SK-N-MC (cell line): ENCODE measurements at regions not wholly inside any gene's neighbourhood (a gene's known extent, or its start where the extent isn't known, plus 50 kb on each side); places are given as distances from the start of the nearest gene placed in this dataset.

Source experiments
- DNase-seq: peaks from one replicate; pipeline ENCODE4 v3.0.0-alpha.2; 2011; ENCODE audit warnings: low read depth, low spot score
- H3K27ac ChIP-seq: fragments of 200-600 bp; sonication (generic); 2 replicates; pipeline ENCODE4 v1.5.1; 2016; ENCODE audit warnings: mixed run types
- H3K36me3 ChIP-seq: fragments of 200-600 bp; sonication (generic); 2 replicates; pipeline ENCODE4 v1.6.1; 2017; ENCODE audit warnings: antibody characterized with exemption, low read length, mixed read lengths; ENCODE audit not compliant: insufficient read depth
- H3K4me3 ChIP-seq: fragments of 200-600 bp; sonication (generic); 2 replicates; pipeline ENCODE4 v1.5.1; 2016
- H3K9ac ChIP-seq: fragments of 200-600 bp; sonication (generic); 2 replicates; pipeline ENCODE4 v1.8.0; 2017; ENCODE audit warnings: mixed run types, mixed read lengths; ENCODE audit not compliant: insufficient read length
- H3K9me3 ChIP-seq: fragments of 200-600 bp; sonication (generic); 2 replicates; pipeline ENCODE4 v1.6.1; 2017; ENCODE audit warnings: low read depth, mild to moderate bottlenecking, antibody characterized with exemption, low read length, moderate library complexity, mixed read lengths
- EZH2 ChIP-seq: fragments of 200-600 bp; sonication (generic); IDR thresholded peaks from one replicate; pipeline ENCODE4 v1.6.1; 2017; ENCODE audit warnings: antibody characterized with exemption
- FOXP2 ChIP-seq: optimal IDR thresholded peaks from 2 replicates; pipeline ENCODE3; 2011; ENCODE audit warnings: mild to moderate bottlenecking, moderate library complexity; ENCODE audit not compliant: insufficient read depth; ENCODE audit errors: extremely low read length, control extremely low read depth
- POLR2AphosphoS5 ChIP-seq: IDR thresholded peaks from 2 replicates; pipeline ENCODE4 v1.6.1; 2012; ENCODE audit warnings: mild to moderate bottlenecking, low read depth, low read length, borderline replicate concordance

GRCh38 chr12:73161970-73162369 lies 889.8 kb downstream of the TRHDE start:
- Histone ChIP-seq H3K9ac (no peak overlapping the region), H3K9me3 (no peaks in the 10 kb centered on the region), H3K36me3 (no peaks in the 10 kb centered on the region), H3K4me3 (no peak overlapping the region), H3K27ac (no peak overlapping the region)
- TF ChIP-seq EZH2 = no peak
- no peak for TF ChIP-seq FOXP2
- no peak for TF ChIP-seq POLR2AphosphoS5
- no peak for DNase-seq

- H3K9me3 ChIP-seq = no peaks in the 10 kb centered on the region
- TF ChIP-seq FOXP2 = no peak
- TF ChIP-seq POLR2AphosphoS5 = no peak
- no peak for TF ChIP-seq EZH2
- H3K36me3 ChIP-seq = no peaks in the 10 kb centered on the region
- no peak overlapping the region for H3K4me3 ChIP-seq
- H3K9ac ChIP-seq = no peak overlapping the region
- no peak for DNase-seq
- H3K27ac ChIP-seq = no peak overlapping the region
Observed at GRCh38 chr12:73180734-73181133, 908.6 kb downstream of the TRHDE start.

- no peak overlapping the region for H3K9ac ChIP-seq
- H3K9me3 ChIP-seq = no peaks in the 10 kb centered on the region
- no peak for DNase-seq
- no peaks in the 10 kb centered on the region for H3K36me3 ChIP-seq
- H3K4me3 ChIP-seq = no peak overlapping the region
- H3K27ac ChIP-seq = no peak overlapping the region
- TF ChIP-seq EZH2 (no peak), FOXP2 (no peak), POLR2AphosphoS5 (no peak)
Observed at GRCh38 chr12:73181244-73181643, 909.1 kb downstream of the TRHDE start.

GRCh38 chr12:73185403-73185802 lies 913.2 kb downstream of the TRHDE start:
- no peak for TF ChIP-seq POLR2AphosphoS5
- H3K9me3 ChIP-seq = 0 out of 2 replicates have a peak, but pooled peaks cover 3% of the 10 kb centered on the region
- H3K36me3 ChIP-seq = no peaks in the 10 kb centered on the region
- no peak overlapping the region for H3K27ac ChIP-seq
- DNase-seq = no peak
- H3K9ac ChIP-seq = no peak overlapping the region
- no peak overlapping the region for H3K4me3 ChIP-seq

- Histone ChIP-seq H3K9ac (no peak overlapping the region), H3K4me3 (no peak overlapping the region), H3K27ac (no peak overlapping the region), H3K9me3 (0 out of 2 replicates have a peak, but pooled peaks cover 3% of the 10 kb centered on the region), H3K36me3 (no peaks in the 10 kb centered on the region)
- TF ChIP-seq POLR2AphosphoS5 (no peak), EZH2 (no peak), FOXP2 (no peak)
- DNase-seq = no peak
Observed at GRCh38 chr12:73186272-73186671, 914.1 kb downstream of the TRHDE start.

DNA sequence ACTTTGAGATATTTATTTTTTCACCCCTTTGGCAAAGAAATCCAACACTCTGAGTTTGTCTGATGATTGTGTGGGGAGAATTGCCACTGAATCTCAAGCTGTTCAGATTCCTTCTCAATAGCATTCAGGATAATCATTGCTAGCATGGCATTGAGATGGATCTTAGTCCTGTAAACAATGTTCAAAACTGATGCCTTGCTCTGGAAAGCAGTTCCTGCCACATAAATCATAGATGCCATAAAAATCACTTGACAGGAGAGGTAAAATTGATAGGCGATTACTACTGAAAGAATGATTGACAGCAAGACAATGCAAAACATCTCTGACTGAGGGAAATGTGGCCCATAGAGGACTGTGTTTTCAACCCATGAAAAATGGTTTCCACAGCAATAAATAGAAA lies 915.6 kb downstream of the TRHDE start:
- no peaks in the 10 kb centered on the region for H3K36me3 ChIP-seq
- no peak for DNase-seq
- H3K9ac ChIP-seq = no peak overlapping the region
- no peak overlapping the region for H3K27ac ChIP-seq
- TF ChIP-seq EZH2 (no peak), POLR2AphosphoS5 (no peak), FOXP2 (no peak)
- H3K9me3 ChIP-seq = 0 out of 2 replicates have a peak, but pooled peaks cover 3% of the 10 kb centered on the region
- H3K4me3 ChIP-seq = no peak overlapping the region

GRCh38 chr12:73210548-73211204 lies 938.5 kb downstream of the TRHDE start:
- Histone ChIP-seq H3K9ac (no peak overlapping the region), H3K36me3 (no peaks in the 10 kb centered on the region), H3K9me3 (no peaks in the 10 kb centered on the region), H3K27ac (no peak overlapping the region), H3K4me3 (no peak overlapping the region)
- DNase-seq = peak; percentile 30
- no peak for TF ChIP-seq EZH2
- no peak for TF ChIP-seq FOXP2
- TF ChIP-seq POLR2AphosphoS5 = no peak

- Histone ChIP-seq H3K4me3 (no peak overlapping the region), H3K36me3 (no peaks in the 10 kb centered on the region), H3K9ac (no peak overlapping the region), H3K9me3 (no peaks in the 10 kb centered on the region), H3K27ac (no peak overlapping the region)
- DNase-seq = no peak
- TF ChIP-seq EZH2 = no peak
Observed at GRCh38 chr12:73220951-73221350, 948.8 kb downstream of the TRHDE start.

GRCh38 chr12:73221398-73221797 lies 949.2 kb downstream of the TRHDE start:
- Histone ChIP-seq H3K36me3 (no peaks in the 10 kb centered on the region), H3K27ac (no peak overlapping the region), H3K9ac (no peak overlapping the region), H3K9me3 (no peaks in the 10 kb centered on the region), H3K4me3 (no peak overlapping the region)
- TF ChIP-seq POLR2AphosphoS5 (no peak), FOXP2 (no peak), EZH2 (no peak)
- DNase-seq = no peak

DNA sequence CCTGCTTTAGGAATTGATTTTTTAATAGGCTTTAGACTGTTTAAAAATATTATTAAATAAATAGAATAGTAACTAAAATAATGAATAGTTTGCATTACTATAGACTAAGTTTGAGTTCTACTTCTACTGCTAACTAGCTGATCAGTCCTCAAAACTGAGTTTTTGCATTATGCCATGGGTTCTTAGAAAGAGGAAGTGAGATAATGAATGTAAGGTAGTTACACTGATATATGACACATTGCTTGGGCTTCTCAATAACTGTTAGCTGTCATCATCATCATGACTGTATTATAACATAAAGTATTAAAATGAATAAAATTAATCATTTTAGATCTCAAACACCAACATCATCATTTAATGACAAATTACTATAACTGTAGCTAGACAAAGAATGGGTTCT lies 949.7 kb downstream of the TRHDE start:
- TF ChIP-seq FOXP2 = no peak
- TF ChIP-seq POLR2AphosphoS5 = no peak
- TF ChIP-seq EZH2 = no peak
- no peak for DNase-seq
- H3K4me3 ChIP-seq = no peak overlapping the region
- H3K9me3 ChIP-seq = no peaks in the 10 kb centered on the region
- H3K27ac ChIP-seq = no peak overlapping the region
- H3K36me3 ChIP-seq = no peaks in the 10 kb centered on the region
- H3K9ac ChIP-seq = no peak overlapping the region
